Germinal center (tissue), 1 donor: ENCODE measurements at regions not wholly inside any gene's neighbourhood (a gene's known extent, or its start where the extent isn't known, plus 50 kb on each side); places are given as distances from the start of the nearest gene placed in this dataset.

ENCODE experiments used
- DNase-seq: peaks from one replicate; pipeline ENCODE4 v3.0.0; 2012; ENCODE audit warnings: mixed read lengths, low spot score

DNA sequence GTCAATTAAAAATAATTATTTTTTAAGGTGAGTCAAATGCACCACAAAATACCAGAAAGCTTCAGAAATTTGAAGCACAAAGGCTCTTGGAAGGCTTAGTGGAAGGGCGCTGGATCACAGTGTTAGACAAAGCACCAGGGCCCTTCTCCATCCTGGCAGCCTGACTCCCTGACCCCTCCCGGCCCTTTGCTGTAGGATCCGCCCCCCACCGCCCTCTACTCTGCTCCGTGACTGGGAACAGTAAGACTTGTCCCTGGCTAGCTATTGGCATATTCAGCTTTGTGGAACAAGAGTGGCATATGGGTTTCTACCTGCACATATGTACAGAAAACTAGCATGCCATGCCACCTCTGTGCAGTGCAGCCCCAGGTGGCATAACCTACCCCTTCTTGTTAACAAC is 222.1 kb downstream of the SYK start:
- DNase-seq = no peak

DNA sequence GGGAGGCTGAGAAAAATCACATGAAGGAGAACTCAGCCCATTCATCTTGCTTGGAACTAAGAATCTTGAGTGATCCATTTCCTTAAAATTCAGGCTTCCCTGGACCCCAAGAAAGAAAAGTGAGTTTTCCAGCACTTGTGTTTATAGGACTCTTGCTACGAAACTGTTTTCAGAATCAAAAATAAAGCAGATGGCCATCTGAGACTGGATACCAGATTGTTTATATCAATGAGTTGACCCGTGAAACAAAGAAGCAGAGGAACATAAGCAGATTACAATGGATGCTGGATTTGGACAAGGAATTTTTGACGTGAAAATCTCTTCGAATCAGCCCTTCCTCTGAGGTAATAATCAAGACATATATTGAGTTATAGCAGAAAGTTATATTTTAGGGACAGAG is 223.2 kb downstream of the SYK start:
- DNase-seq = no peak

DNA sequence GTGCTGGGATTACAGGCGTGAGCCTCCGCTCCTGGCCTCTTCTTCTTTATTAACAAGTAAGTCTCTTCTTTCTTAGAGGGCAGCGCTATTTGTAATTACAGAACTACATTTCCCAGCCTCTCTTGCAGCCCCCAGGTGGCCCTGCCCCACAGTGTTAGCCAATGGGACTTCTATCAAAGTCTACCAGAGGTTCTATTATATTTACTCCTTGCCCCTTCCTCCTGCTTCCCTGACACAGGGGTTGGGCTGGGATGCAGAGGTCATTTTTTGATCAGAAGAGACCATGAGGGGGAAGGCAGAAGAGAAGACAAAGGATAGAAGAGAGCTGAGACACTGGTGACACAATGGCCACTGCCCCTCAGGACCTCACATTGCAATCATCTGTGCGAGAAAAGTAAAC is 224.2 kb downstream of the SYK start:
- DNase-seq = no peak

DNA sequence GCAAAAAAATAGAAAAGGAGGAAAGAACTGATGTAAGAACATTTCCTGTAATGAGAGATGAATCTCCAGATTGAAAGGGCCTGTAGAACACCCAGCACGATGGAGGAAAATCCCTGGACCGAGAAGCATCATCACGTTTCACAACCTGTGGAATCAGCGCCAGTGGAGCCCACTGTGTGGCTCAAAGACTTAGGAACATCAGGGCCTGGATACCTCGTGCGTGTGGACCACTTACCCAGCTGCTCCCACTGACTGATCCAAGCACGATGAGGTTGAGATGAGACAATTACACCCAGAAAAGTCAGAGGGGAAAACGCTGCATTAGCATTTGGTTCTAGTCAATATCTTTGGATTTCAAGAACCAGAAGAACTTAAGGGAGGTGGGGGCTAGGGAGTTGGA is 224.6 kb downstream of the SYK start:
- no peak for DNase-seq

DNA sequence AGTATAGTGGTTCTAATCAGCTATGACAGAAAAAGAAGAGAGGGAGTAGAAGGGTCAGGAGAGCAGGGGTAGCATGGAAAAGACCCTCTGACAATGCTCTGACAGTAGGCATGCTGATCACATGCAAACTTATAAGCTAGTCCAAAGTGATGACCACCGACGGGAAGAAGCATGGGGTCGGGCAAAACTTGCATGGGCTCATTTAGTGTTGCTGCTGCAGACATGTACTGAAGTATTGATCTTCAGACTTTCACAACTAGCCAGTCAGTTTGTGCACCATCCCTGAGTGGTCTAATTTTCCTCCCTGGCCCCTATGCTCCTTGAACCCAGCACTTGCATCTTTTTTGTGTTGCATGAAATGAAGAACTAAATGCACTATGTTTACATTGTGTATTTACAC is 225.4 kb downstream of the SYK start:
- no peak for DNase-seq

DNA sequence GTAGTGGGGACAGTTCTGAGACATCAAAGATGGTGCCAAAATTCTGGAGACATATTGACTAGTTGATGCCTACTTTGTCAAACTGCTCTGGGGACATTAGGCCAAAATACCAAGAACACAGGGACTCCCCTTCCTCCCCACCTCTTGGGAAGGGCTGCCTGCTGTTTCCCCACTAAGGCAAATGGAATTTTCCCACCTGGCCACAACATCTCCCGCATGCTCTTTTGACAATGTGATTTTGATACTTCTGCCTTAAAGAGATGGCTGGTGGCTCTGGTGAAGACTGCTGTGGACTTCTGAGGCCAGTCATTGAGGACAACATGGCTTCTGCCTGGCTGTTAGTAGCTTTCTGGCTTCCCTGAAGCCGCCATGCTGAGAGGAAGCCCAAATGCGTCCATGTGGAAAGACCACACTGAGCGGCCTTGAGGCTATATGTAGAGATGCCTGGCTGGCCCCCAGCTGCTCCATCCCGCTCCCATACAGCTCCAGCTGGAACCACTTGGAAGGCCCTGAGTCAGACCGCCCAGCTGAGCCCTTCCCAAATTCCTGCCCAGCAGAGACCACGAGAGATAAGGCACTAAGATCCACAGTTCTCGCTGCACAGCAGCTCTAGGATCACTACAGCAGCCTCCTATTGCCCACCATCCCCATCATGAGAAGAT is 226.7 kb downstream of the SYK start:
- DNase-seq = no peak

DNA sequence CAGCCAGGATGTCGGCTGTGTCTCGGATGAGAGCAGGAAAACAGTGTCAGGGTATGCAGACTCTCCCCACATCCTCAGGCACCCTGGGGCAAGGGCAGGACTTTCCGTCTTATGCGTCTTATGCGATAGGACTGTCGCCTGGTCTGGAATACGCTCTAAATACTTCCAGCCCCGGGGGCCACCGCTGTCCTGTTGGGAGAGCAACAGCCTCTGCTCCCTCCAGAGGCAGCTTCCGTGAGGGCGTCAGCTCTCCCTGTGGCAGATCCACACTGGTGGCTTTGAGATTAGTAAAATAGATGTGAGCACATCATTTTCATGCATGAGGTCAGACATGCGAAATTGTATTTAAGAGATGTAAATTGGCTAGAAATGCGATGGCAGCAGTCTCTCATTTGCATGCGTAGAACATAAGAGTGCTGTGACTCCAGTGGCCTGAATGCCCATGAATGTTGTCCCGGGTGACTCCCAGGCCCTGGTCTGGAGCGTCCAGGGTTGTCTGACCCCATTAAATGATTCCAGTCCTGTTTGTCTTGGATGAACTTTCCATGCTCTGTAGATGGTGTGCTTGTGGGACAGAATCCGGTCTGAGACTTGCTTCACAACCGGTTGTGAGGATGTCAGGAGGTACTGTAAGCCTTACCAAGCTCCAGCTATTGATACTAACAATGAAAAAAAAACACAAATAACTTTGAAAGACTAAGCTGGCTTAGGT is 228.2 kb downstream of the SYK start:
- DNase-seq = no peak

DNA sequence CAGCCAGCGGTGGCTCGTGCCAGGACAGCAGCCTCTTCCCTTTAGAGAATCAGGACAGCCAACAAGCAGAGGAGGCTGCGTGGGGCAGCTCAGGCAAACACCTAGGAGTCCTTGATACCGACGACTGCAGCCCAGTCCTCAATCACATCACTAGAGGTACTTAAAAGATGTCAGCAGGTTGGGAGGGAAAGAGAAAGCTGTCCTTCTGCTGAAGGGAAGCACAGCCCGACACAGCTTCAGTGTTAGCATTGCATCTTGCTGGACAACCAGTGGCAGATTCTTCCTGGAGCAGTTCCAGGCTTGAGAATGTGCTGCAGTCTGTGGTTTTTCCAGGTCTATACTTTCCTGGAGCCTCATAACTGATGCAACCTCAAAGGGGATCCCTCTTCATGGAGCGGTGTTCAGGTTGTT is 230.5 kb downstream of the SYK start:
- DNase-seq = no peak

DNA sequence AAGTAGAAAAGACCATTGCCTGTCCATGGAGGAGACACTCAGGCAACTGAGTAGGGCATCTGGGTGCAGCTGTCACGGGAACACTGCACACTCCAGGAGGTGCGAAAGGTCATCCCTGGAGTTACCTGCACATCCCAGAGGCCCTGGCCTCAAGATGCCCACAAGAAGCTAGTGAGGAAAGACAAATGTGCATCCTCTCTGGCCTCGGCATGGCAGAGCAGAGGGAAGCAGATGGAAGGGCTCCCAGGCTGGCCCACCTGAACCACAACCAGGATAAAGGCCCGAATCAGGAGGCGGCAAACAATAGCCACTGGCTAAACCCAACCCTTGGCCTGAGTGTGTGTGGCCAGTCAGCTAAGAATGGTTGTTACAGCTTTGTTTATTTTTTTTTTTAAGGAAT is 231.7 kb downstream of the SYK start:
- DNase-seq = no peak

DNA sequence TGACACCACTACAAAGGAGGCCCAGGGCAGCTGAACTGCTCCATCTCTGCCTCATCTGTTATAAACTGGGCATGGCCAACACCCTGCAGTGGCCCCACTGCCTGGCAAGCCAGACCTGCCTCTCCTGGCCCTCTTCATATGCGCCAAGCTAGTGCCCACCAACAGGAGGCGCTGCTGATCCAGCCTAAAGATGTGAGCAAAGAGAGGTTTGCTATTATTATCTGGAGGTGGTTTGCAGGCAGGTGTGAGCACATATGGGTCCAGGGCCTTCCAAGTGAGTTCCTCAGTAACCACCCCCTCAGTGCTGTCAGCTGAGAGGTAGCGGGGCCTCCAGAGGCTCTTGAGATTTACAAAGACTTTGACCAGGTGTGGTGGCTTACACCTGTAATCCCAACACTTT is 232.2 kb downstream of the SYK start:
- peak; percentile 57 for DNase-seq

DNA sequence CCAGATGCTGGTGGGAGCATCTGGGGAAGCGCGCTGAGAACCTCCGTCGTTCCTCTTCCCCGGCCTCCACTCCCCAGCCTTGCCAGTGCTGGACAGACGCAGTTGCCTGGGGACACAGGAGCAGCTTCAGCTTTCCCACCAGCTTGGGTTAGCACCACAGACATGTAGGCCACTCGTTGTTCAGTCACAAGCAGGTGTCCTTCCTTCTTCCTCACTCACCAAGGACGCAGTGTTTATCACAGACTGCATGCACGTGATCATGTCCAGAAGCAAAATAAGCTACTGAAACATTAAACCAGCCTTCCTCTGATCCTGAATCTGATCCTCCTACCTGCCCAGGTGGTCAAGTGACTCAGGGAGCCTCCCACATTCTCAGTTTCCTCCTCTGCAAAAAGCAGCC is 232.9 kb downstream of the SYK start:
- DNase-seq = no peak

DNA sequence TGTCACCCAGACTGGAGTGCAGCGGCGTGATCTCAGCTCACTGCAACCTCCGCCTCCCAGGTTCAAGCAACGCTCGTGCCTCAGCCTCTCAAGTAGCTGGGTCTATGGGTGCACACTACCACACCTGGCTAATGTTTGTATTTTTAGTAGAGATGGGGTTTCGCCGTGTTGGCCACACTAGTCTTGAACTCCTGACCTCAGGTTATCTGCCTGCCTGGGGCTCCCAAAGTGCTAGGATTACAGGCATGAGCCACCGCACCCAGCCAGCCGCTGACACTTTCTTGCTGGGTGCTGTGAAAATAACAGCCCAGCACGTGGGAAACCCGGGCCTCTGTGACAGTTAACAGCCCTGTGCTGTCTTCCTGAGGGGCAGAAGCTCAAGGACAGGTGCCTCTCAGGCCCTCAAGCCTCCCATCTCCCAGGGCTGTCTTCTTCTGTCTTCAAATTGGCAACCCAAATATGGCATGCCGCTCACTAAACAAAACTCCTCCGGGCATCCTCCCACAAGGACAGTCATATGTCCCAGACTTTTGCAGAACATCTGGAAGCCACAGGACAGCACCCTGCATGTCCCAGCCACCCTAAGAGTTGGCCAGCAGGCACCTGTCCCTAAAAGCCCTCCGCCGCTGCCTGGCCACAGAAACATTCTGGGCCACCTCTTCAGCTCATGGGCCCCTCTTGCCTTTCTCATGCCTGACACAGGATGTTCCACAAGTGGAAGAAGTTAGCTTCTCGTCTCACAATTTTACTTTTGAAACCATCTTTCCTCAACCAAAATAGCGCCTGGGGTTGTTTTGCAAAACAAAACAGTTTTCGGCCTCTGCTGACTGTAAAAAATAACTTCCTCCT is 233.6 kb downstream of the SYK start:
- peak; percentile 49 for DNase-seq

DNA sequence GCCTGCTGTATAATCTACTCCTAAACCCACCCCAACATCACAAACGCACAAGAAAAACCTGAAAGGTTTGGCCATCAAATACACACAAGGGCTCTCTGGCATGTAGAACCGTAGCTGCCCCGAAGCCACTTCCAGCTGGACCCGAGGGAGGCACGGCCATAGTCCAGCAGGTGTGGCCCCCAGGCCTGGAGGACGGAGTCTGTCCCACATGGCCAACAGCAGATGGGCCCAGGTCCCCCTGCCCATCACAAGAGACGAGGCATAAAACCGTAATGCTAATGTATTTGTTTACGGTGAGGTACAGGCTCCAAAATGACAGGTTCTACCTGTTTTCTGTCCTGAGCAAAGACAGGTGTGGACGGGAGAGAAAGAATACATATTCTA is 234.2 kb downstream of the SYK start:
- DNase-seq = no peak

DNA sequence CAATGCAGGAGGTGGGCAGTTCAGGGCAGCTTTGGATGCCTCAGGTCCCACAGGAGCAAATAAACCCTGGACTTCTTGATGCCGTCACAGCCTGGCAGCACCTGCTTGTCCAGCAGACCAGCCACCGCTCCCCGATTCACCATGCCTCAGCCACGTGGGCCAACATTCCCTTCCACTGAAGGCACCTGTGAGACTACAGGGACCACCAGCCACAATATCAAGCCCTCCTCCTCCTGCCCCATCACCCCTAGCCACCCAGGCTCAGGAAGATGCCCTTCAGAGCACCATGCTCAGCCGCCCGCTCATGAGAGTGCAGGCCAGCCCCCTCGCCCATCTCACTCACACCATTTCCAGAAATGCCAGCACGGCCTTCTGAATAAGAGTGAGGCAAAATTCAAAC is 234.7 kb downstream of the SYK start:
- DNase-seq = no peak

DNA sequence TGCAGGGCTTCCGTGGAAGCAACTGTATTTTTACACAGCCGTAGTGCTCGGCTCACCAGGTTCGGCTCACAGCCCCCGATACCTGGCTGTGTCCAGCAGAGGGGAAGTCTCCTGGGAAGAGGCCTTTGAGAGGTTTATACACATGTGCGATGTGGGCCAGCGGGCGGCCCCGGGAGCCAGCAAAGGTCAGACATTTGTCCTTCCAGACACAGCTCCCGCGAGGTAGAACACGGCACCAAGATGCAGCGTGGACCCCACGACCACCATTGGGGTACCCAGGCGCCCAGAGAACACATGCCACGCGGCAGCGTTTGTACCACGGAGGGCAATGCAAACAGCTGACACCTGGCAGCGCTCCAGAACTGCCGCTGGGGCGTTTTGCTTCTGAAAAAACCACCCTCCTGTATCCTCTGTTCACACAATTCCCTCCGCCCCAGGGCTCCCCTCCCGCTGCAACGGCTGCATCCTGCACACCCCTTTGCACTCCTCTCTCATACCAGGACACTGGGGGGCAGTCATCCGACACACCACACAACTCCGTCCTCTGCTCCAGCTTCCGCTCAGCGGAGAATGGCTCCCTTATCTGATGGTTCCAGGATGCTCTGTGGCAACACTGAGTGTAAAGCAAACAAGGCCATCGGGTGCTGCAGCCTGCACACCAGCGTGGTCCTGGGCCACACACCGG is 235.3 kb downstream of the SYK start:
- peak; percentile 23 for DNase-seq

DNA sequence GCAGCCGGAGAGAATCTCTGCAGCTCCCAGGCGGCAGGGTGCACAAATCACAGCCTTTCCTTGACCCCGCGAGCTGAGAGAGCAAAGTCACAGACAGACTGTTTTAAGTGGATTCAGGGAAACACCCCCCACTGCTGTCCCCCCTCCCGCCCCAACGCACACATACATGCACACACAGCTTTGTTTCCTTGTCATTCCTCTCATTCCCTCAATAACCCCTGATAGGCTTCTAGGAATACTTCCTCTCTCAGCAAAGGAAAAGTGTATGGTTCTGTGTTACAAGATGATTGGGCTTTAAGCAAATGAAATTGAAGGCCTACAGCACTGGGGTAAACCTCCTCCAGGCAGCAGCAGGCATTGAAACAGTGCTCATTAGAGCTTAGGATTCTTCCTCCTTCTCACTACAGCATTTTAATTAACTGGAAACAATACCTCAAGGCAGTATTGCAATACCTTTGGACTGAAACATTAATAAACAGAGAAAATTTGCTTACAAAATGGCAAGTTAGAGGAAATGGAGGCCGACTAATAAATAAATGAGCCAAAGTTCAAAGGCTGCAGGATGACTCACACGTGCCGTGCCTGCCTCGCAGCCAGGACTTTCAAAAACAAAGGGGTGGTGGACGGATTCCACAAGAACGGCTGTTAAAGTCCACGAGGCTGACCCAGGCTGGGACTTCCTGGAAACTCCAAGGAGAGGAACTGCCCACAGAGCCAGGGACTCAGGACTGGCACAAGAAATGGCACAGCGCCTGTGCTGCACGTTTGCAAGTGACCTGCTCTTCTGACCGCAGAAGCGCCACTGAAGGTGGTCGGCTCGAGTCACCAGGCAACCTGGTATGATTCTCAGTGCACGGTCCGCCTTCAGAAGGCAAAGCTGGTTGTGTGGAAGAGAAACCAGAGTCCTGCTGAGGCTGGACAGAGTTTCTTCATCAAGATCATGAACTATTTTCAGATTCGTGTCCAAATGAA is 236.2 kb downstream of the SYK start:
- peak; percentile 40 for DNase-seq

DNA sequence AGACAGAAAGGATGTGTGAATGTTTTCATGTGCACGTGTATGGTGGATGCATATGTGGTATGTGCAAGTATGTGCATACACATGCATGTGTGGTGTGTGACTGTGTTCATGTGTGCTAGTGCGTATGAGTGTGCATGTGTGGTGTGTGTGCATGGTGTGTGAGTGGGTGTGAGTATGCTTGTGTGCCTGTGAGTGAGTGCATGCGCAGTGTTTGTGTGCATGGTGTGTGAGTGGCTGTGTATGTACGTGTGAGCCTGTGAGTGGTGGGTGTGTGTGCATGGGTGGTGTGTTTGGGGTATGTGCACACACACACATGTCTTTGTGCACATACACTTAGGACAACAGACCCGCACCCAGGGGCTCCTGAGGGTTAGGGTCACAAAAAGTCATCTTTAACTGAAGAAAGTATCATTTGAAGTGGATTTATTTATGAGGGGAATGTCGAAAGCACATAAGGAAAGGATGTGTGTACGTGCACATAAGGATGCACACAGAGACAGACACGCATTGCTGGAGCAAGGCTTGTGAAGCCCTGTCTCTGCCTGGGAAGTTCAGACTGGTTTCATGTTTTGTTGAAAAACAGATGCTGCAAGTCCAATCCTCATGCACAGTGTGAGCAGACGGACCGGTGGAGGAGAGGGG is 237.0 kb downstream of the SYK start:
- no peak for DNase-seq

DNA sequence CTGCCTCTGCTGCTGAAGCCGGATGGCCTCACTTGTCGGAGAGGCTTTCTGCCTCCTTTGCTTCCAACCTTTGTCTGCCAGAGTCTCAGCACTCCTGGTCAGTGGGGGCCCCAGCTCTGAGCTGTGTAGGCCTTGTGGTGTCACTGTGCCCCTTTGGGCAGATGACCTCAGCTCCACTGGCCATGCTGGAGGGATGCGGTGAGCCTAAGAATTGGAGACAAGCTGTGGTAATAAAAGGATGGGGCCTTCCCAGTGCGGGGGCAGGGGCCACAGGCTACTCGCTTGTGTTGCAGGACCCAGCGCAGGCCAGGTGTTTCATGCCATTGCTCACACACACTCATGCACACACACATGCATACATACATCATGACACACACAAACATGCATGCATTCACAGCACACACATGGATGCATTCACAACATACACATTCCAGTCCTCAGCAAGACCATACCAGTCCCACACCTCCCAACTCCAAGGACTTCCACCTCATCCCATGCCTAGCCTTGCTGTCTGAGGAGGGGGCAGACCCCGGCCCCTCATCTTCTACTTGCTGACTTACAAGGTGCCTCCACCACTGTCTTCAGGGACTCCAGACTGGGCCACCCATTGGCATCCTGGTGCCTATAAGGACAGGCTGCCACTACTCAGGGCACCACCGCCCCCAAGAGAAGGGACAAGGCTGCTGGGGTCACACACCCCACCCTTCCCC is 237.7 kb downstream of the SYK start:
- no peak for DNase-seq

DNA sequence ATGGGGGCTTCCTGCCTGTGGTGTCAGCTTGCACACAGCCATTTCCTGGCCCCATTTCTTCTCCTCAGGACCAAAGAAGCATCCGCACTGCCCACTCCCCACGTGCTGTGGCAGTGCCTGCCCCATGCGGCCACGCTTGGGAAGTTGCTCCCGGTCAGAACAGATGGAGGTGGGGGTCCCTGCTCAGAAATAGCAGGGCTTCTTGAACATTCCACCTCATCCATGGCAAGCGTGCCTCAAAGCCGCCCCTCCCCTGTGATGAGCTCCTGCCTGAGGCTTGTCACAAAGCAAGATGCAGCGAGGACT is 238.2 kb downstream of the SYK start:
- DNase-seq = no peak
